ELR (cell line): ENCODE measurements at regions not wholly inside any gene's neighbourhood (a gene's known extent, or its start where the extent isn't known, plus 50 kb on each side); places are given as distances from the start of the nearest gene placed in this dataset.
A peak's percentile ranks its signal among the peaks of the same experiment; 100 is the strongest.

Source experiments
- DNase-seq: peaks from one replicate; pipeline ENCODE4 v3.0.0-alpha.2; 2015; ENCODE audit warnings: low read depth

- no peak for DNase-seq
Observed at GRCh38 chr3:140816372-140817195, 125.1 kb upstream of the SLC25A36 start.

- DNase-seq = no peak
Observed at GRCh38 chr3:140821493-140821892, 120.1 kb upstream of the SLC25A36 start.

- DNase-seq = no peak
Observed at GRCh38 chr3:140822401-140823047, 119.1 kb upstream of the SLC25A36 start.

GRCh38 chr3:140823106-140823505 is 118.5 kb upstream of the SLC25A36 start:
- no peak for DNase-seq

GRCh38 chr3:140827894-140828293 is 113.7 kb upstream of the SLC25A36 start:
- no peak for DNase-seq

- no peak for DNase-seq
Observed at GRCh38 chr3:140828585-140828984, 113.1 kb upstream of the SLC25A36 start.

GRCh38 chr3:140829796-140830195 is 111.8 kb upstream of the SLC25A36 start:
- DNase-seq = no peak

GRCh38 chr3:140830391-140830790 is 111.2 kb upstream of the SLC25A36 start:
- no peak for DNase-seq

- DNase-seq = no peak
Observed at GRCh38 chr3:140832883-140833282, 108.8 kb upstream of the SLC25A36 start.

GRCh38 chr3:140834266-140835037 is 107.2 kb upstream of the SLC25A36 start:
- DNase-seq = peak; percentile 16

- DNase-seq = no peak
Observed at GRCh38 chr3:140842984-140843649, 98.5 kb upstream of the SLC25A36 start.

- DNase-seq = no peak
Observed at GRCh38 chr3:140843656-140844055, 98.0 kb upstream of the SLC25A36 start.

GRCh38 chr3:140844072-140844471 is 97.6 kb upstream of the SLC25A36 start:
- no peak for DNase-seq

GRCh38 chr3:140845882-140846281 is 95.8 kb upstream of the SLC25A36 start:
- no peak for DNase-seq

- no peak for DNase-seq
Observed at GRCh38 chr3:140848666-140849065, 93.0 kb upstream of the SLC25A36 start.

GRCh38 chr3:140850210-140850955 is 91.3 kb upstream of the SLC25A36 start:
- peak; percentile 10 for DNase-seq

- no peak for DNase-seq
Observed at GRCh38 chr3:140854961-140855360, 86.7 kb upstream of the SLC25A36 start.

GRCh38 chr3:140856905-140857304 is 84.7 kb upstream of the SLC25A36 start:
- no peak for DNase-seq

- DNase-seq = no peak
Observed at GRCh38 chr3:140857993-140858392, 83.6 kb upstream of the SLC25A36 start.

GRCh38 chr3:140859592-140860336 is 81.9 kb upstream of the SLC25A36 start:
- no peak for DNase-seq

- peak; percentile 64 for DNase-seq
Observed at GRCh38 chr3:140863580-140864009, 78.0 kb upstream of the SLC25A36 start.
